ENCODE measurements at regions not wholly inside any gene's neighbourhood (a gene's known extent, or its start where the extent isn't known, plus 50 kb on each side); places are given as distances from the start of the nearest gene placed in this dataset.

DNA sequence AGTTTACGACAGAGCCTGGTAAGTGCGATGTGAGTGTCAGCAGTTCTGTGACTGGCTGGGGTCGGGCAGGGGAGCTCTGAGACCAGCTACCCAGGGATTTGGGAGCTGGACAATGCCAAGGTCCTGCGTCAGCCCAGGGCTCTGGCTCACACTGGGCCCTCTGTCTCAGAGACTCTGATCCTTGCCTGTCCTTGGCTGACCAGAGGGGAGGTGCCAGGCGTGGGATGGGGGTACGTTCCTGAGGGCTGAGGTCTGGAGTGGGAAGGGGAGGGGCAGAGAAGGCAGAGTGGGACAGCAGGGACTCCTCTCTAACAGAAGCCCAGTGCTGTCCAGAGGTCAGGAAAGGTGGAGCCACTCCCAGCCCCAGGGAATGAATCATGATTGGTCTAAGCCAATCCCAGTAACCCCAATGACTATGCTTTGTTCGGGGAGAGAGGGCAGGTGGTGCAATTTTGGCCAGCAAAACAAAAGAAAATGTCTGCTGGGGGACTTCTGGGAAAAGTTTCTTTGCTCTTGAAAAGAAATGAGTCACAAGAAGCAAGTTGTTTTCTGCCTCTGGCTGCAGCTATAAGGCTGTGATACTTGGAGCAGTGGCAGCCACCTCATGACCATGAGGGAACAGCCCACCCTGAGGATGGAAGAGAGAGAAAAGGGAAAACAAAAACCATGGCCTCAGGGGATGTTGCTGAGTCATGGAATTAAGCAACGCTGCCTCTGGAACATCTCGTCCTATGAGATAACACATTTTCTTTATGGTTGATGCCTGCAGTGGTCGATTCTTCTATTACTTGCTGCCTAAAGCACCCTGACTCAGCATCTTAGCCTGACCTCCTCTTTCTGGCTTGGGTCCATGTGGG, 108.3 kb downstream of the CHST1 start:
- TF ChIP-seq EZH2 (IDR thresholded peaks at IDR 0.05; ENCODE audit: insufficient read depth, poor library complexity, severe bottlenecking) (no peak), EZH2phosphoT487 (IDR thresholded peaks at IDR 0.05; ENCODE audit: insufficient read depth, low read depth) (no peak)

Measured in GM23248 (cell line).